Naive thymus-derived CD8-positive, alpha-beta T cell (primary cell): ENCODE measurements at regions not wholly inside any gene's neighbourhood (a gene's known extent, or its start where the extent isn't known, plus 50 kb on each side); places are given as distances from the start of the nearest gene placed in this dataset.

Experiments used
- ATAC-seq, 2 donors: fragments of 150-1000 bp; cut with Tn5 transposase in 1 of 2; sonication (Bioruptor Pico), chemical (Tn5 transposase) in 1 of 2; 1 replicate in 1 of 2; 2 replicates in 1 of 2; pipeline ENCODE4 v1.10.0; 2021; ENCODE audit warnings: mild to moderate bottlenecking in 2 of 2, moderate library complexity in 2 of 2
- POLR2A ChIA-PET: fragments of 350-600 bp; sonication (Branson Sonifier 250); formaldehyde crosslinking; loops from one replicate; lab custom pipeline; 2021; ENCODE audit warnings: antibody characterized with exemption; lab: Charles Lee
- DNase-seq, 10 donors: peaks; one replicate each; pipeline versions ENCODE4 v3.0.0 to v3.0.0-alpha.2; 2020 to 2022
- H3K27ac Mint-ChIP-seq, 10 donors: one replicate each; pipeline ENCODE4 v1.8.0; 2020 to 2022; ENCODE audit warnings: mild to moderate bottlenecking in 10 of 10, mixed read lengths in 10 of 10, moderate library complexity in 4 of 10, inconsistent platforms in 1 of 10
- H3K27me3 Mint-ChIP-seq, 5 donors: one replicate each; pipeline ENCODE4 v1.8.0; 2021 to 2022; ENCODE audit warnings: mixed read lengths in 5 of 5
- H3K36me3 Mint-ChIP-seq, 3 donors: one replicate each; pipeline ENCODE4 v1.8.0; 2020 to 2022; ENCODE audit warnings: mixed read lengths in 3 of 3, mild to moderate bottlenecking in 2 of 3, inconsistent platforms in 1 of 3
- H3K4me1 Mint-ChIP-seq, 4 donors: one replicate each; pipeline ENCODE4 v1.8.0; 2021 to 2022; ENCODE audit warnings: mixed read lengths in 4 of 4
- H3K4me3 Mint-ChIP-seq, 10 donors: one replicate each; pipeline ENCODE4 v1.8.0; 2020 to 2022; ENCODE audit warnings: mild to moderate bottlenecking in 10 of 10, mixed read lengths in 10 of 10, moderate library complexity in 6 of 10, inconsistent platforms in 1 of 10
- H3K9me3 Mint-ChIP-seq, 9 donors: one replicate each; pipeline ENCODE4 v1.8.0; 2020 to 2022; ENCODE audit warnings: mixed read lengths in 9 of 9, mild to moderate bottlenecking in 3 of 9, inconsistent platforms in 1 of 9, moderate library complexity in 1 of 9

- H3K27ac Mint-ChIP-seq, result no peak overlapping the region
- ATAC-seq, result no peak
- POLR2A ChIA-PET, result no interaction called here
- peaks cover 0 to 4% (median 0%) of the 10 kb centered on the region in 9 donors for H3K9me3 Mint-ChIP-seq
- no peaks in the 10 kb centered on the region for H3K36me3 Mint-ChIP-seq
- no peaks in the 10 kb centered on the region for H3K27me3 Mint-ChIP-seq
- DNase-seq, result no peak
- H3K4me1 Mint-ChIP-seq, result no peaks in the 10 kb centered on the region
- no peak overlapping the region for H3K4me3 Mint-ChIP-seq
These were observed 109.0 kb upstream of the KCNJ3 start for GRCh38 chr2:154589514-154589913.

DNA sequence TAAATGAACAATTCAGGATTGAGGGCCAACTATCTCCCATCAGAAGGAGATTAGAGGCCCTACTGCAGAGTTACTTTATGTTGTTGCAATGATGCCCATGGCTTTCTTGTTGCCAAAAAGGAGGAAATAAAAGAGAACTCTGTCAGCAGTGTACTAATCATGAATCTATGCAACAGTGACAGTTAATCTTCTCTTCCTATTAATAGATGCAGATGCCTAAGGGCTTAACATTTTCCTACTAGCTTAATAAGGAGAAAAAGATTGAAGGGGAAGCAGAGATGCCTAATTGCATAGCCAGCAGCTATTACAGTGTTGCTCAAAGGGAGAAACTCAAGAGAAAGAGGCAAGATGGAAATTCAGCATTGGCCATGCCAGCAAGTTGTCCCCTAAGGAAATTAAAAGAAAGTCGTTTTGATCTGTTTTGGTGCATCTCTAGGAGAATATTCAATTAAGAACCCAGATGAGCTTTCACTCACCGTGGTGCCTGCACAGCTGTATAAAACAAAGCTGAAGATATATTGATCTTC lies 107.1 kb upstream of the KCNJ3 start:
- H3K36me3 Mint-ChIP-seq, result no peaks in the 10 kb centered on the region
- ATAC-seq (no peak), DNase-seq (no peak)
- H3K4me3 Mint-ChIP-seq, result no peak overlapping the region
- H3K27ac Mint-ChIP-seq, result no peak overlapping the region
- no peaks in the 10 kb centered on the region for H3K4me1 Mint-ChIP-seq
- POLR2A ChIA-PET, result no interaction called here
- H3K9me3 Mint-ChIP-seq, result peaks cover 0 to 4% (median 0%) of the 10 kb centered on the region in 9 donors
- no peaks in the 10 kb centered on the region for H3K27me3 Mint-ChIP-seq

GRCh38 chr2:154599189-154599588 lies 99.3 kb upstream of the KCNJ3 start:
- POLR2A ChIA-PET, result interaction anchor here (0.6 kb wide), 1 partner anchor 13 kb away, joined by 3 read pairs; no protein-coding TSS in a partner anchor
- Mint-ChIP-seq H3K36me3 (no peaks in the 10 kb centered on the region), H3K4me3 (no peak overlapping the region), H3K27ac (no peak overlapping the region), H3K27me3 (no peaks in the 10 kb centered on the region), H3K4me1 (no peaks in the 10 kb centered on the region), H3K9me3 (peaks cover 0 to 6% (median 0%) of the 10 kb centered on the region in 9 donors)
- ATAC-seq (no peak), DNase-seq (no peak)

DNA sequence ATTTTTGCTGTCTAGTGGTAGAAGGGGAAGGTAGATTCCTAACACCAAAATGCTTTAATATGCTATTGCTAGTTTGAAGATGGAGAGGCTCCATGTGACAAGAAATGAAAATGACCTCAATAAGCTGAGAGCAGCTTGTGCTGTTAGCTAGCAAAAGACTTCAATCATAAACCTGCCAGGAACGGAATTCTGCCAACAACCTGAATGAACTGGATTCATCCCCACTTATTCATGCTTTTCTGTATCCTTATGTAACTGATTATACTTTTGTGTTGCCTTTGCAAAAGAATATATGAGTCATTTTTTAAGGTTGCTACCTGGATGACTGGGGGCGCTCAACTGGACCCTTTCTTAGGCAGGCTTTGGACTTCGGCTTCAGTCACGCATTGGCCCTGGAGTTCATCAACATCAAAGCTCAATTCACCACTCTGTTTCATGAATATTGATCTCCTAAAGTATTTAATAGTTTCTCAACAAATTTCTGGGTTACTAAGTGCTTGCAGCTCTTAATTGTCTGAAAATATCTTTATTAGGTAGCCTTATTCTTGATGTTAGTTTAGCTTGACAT lies 97.5 kb upstream of the KCNJ3 start:
- no peaks in the 10 kb centered on the region for H3K4me1 Mint-ChIP-seq
- ATAC-seq (no peak), DNase-seq (no peak)
- POLR2A ChIA-PET, result no interaction called here
- H3K9me3 Mint-ChIP-seq, result peaks cover 0 to 5% (median 0%) of the 10 kb centered on the region in 9 donors
- no peaks in the 10 kb centered on the region for H3K27me3 Mint-ChIP-seq
- no peaks in the 10 kb centered on the region for H3K36me3 Mint-ChIP-seq
- no peak overlapping the region for H3K27ac Mint-ChIP-seq
- no peak overlapping the region for H3K4me3 Mint-ChIP-seq

- Mint-ChIP-seq H3K27me3 (no peaks in the 10 kb centered on the region), H3K9me3 (peaks cover 0 to 4% (median 0%) of the 10 kb centered on the region in 9 donors), H3K4me3 (no peak overlapping the region), H3K36me3 (no peaks in the 10 kb centered on the region), H3K27ac (no peak overlapping the region), H3K4me1 (no peaks in the 10 kb centered on the region)
- POLR2A ChIA-PET, result no interaction called here
- DNase-seq (no peak), ATAC-seq (no peak)
These were observed 94.8 kb upstream of the KCNJ3 start for GRCh38 chr2:154603682-154604081.

DNA sequence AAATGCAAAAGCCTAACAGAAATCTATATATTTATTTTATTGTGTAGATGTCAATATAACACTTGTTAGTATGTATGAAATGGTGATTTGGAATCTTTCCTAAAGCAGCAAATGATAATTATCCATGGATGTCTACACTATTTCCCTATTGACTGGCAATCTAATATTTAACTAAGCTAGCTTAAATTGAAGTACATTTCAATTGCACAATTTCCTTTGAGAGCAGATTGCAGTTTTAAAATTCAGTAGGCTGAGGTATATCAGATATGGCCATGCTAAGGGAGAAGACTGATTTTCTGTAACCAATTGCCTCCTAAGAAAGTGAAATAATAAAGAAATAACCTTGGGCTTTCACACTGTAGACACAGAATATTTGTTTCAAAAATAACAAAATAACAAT lies 90.1 kb upstream of the KCNJ3 start:
- ATAC-seq (no peak), DNase-seq (no peak)
- Mint-ChIP-seq H3K4me1 (no peaks in the 10 kb centered on the region), H3K36me3 (no peaks in the 10 kb centered on the region), H3K4me3 (no peak overlapping the region), H3K9me3 (peaks cover 0 to 4% (median 0%) of the 10 kb centered on the region in 9 donors), H3K27ac (no peak overlapping the region), H3K27me3 (peaks cover 0 to 3% (median 0%) of the 10 kb centered on the region in 5 donors)
- POLR2A ChIA-PET, result no interaction called here

GRCh38 chr2:154614906-154615305 lies 83.6 kb upstream of the KCNJ3 start:
- POLR2A ChIA-PET, result no interaction called here
- H3K9me3 Mint-ChIP-seq, result peaks cover 0 to 3% (median 0%) of the 10 kb centered on the region in 9 donors
- no peak for DNase-seq
- H3K4me1 Mint-ChIP-seq, result no peaks in the 10 kb centered on the region
- ATAC-seq, result no peak
- peaks cover 0 to 3% (median 0%) of the 10 kb centered on the region in 5 donors for H3K27me3 Mint-ChIP-seq
- H3K27ac Mint-ChIP-seq, result no peak overlapping the region
- no peaks in the 10 kb centered on the region for H3K36me3 Mint-ChIP-seq
- H3K4me3 Mint-ChIP-seq, result no peak overlapping the region

GRCh38 chr2:154616659-154617058 lies 81.8 kb upstream of the KCNJ3 start:
- POLR2A ChIA-PET, result no interaction called here
- Mint-ChIP-seq H3K4me1 (no peaks in the 10 kb centered on the region), H3K36me3 (no peaks in the 10 kb centered on the region), H3K27me3 (peaks cover 0 to 3% (median 0%) of the 10 kb centered on the region in 5 donors), H3K4me3 (no peak overlapping the region), H3K27ac (no peak overlapping the region), H3K9me3 (peaks cover 0 to 3% (median 0%) of the 10 kb centered on the region in 9 donors)
- no peak for DNase-seq
- ATAC-seq, result no peak

DNA sequence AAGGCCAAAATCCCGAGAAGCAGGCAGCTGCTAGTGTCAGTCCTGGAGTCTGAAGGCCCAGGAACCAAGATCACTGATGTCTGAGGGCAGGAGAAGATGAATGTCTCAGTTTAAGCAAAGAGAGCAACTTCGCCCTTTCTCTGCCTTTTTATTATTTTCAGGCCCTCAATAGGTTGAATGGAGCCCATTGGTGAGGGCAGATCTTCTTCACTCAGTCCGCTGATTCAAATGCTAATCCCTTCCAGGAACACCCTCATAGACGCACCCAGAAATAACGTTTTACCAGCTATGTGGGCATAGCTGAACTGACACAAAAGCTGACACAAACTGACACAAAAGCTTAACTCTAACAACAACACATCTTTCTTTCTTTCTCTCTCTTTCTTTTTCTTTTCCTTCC lies 78.0 kb upstream of the KCNJ3 start:
- H3K4me1 Mint-ChIP-seq, result no peaks in the 10 kb centered on the region
- DNase-seq, result no peak
- H3K36me3 Mint-ChIP-seq, result no peaks in the 10 kb centered on the region
- no peaks in the 10 kb centered on the region for H3K27me3 Mint-ChIP-seq
- peaks cover 0 to 3% (median 0%) of the 10 kb centered on the region in 9 donors for H3K9me3 Mint-ChIP-seq
- no peak for ATAC-seq
- no peak overlapping the region for H3K27ac Mint-ChIP-seq
- POLR2A ChIA-PET, result no interaction called here
- no peak overlapping the region for H3K4me3 Mint-ChIP-seq

DNA sequence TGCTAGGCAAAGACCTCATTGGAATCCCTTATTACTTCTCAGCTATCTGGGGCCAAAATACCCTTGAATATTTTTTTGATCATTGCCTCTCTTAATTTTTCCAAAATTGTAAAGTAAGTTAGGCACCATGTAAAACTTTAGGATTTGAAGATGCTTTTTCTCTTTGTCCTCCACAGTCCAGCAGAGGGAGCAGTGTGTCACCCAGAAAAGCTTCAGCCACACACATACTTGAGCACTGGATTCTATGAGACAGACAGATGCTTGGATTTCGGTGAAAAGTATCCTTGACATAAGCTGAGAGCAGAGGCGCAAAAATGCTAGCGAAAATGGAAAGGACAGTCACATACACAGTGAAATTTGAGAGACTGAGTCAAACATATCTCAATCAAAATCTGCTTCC lies 74.7 kb upstream of the KCNJ3 start:
- Mint-ChIP-seq H3K36me3 (no peaks in the 10 kb centered on the region), H3K27me3 (no peaks in the 10 kb centered on the region), H3K4me1 (no peaks in the 10 kb centered on the region), H3K9me3 (peaks cover 0 to 6% (median 0%) of the 10 kb centered on the region in 9 donors), H3K4me3 (no peak overlapping the region), H3K27ac (no peak overlapping the region)
- ATAC-seq, result no peak
- DNase-seq, result no peak
- POLR2A ChIA-PET, result no interaction called here

GRCh38 chr2:154637456-154637855 lies 61.0 kb upstream of the KCNJ3 start:
- ATAC-seq (no peak), DNase-seq (no peak)
- Mint-ChIP-seq H3K27me3 (no peaks in the 10 kb centered on the region), H3K9me3 (peaks cover 0 to 9% (median 0%) of the 10 kb centered on the region in 9 donors), H3K4me3 (no peak overlapping the region), H3K36me3 (no peaks in the 10 kb centered on the region), H3K27ac (no peak overlapping the region), H3K4me1 (no peaks in the 10 kb centered on the region)
- POLR2A ChIA-PET, result no interaction called here

DNA sequence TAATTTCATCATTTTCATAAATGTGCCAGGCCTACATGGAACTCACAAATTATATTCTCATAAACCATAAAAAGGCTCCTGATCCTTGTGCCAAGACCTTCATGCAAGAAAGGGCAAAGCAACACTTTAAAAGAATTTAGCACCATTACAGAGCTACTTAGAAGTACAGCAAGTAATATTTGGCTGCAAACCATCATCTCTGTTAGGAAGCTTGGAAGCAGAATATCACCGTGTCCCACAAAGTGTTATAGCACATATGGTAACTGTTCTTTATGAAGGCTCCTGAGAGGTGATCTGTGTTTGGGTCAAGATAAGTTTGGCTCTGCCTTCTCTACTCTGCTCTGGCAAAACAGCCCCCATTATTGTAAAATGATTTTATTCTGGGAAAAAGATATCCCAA lies 59.7 kb upstream of the KCNJ3 start:
- no peaks in the 10 kb centered on the region for H3K27me3 Mint-ChIP-seq
- H3K4me1 Mint-ChIP-seq, result no peaks in the 10 kb centered on the region
- DNase-seq, result no peak
- no peak for ATAC-seq
- no peaks in the 10 kb centered on the region for H3K36me3 Mint-ChIP-seq
- no peak overlapping the region for H3K4me3 Mint-ChIP-seq
- POLR2A ChIA-PET, result no interaction called here
- H3K27ac Mint-ChIP-seq, result no peak overlapping the region
- peaks cover 0 to 9% (median 0%) of the 10 kb centered on the region in 9 donors for H3K9me3 Mint-ChIP-seq

DNA sequence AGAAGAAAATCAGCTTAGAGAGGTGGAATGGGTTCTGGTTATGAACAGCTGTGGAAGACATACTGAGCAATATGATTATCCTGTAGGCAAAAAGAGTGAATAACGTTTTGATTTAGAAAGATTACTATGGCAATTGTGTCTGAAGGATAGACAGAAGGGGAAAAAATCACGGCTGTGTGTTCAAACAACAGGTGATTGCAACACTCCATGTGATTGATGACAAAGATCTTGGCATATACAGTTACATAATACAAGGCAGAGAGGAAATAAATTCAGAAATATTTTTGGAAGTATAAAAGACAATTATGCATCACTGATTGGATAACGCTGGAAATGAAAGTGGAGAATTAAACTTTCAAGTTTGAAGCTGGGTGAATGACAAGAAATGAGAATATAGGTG lies 58.5 kb upstream of the KCNJ3 start:
- ATAC-seq (no peak), DNase-seq (no peak)
- POLR2A ChIA-PET, result no interaction called here
- H3K36me3 Mint-ChIP-seq, result no peaks in the 10 kb centered on the region
- H3K9me3 Mint-ChIP-seq, result peaks cover 0 to 9% (median 0%) of the 10 kb centered on the region in 9 donors
- no peaks in the 10 kb centered on the region for H3K27me3 Mint-ChIP-seq
- no peak overlapping the region for H3K27ac Mint-ChIP-seq
- H3K4me1 Mint-ChIP-seq, result no peaks in the 10 kb centered on the region
- H3K4me3 Mint-ChIP-seq, result no peak overlapping the region
